Ishikawa (cell line): ENCODE measurements at regions not wholly inside any gene's neighbourhood (a gene's known extent, or its start where the extent isn't known, plus 50 kb on each side); places are given as distances from the start of the nearest gene placed in this dataset.

Experiments
- CEBPB ChIP-seq: IDR thresholded peaks from 2 replicates; pipeline ENCODE4 v1.6.1; 2012
- CREB1 ChIP-seq: IDR thresholded peaks from 2 replicates; pipeline ENCODE4 v1.6.1; 2012; ENCODE audit warnings: low read depth
- EGR1 ChIP-seq: IDR thresholded peaks from 2 replicates; pipeline ENCODE4 v1.6.1; 2012
- EP300 ChIP-seq: IDR thresholded peaks from 2 replicates; pipeline ENCODE4 v1.6.1; 2012; ENCODE audit warnings: borderline replicate concordance
- FOXM1 ChIP-seq: IDR thresholded peaks from 2 replicates; pipeline ENCODE4 v1.6.1; 2012; ENCODE audit warnings: low read depth, borderline replicate concordance
- NFIC ChIP-seq: IDR thresholded peaks from 2 replicates; pipeline ENCODE4 v1.6.1; 2012
- RAD21 ChIP-seq: IDR thresholded peaks from 2 replicates; pipeline ENCODE4 v1.6.1; 2012; ENCODE audit warnings: low read depth
- TAF1 ChIP-seq: IDR thresholded peaks from 2 replicates; pipeline ENCODE4 v1.6.1; 2012; ENCODE audit warnings: low read depth, mild to moderate bottlenecking
- TCF12 ChIP-seq: IDR thresholded peaks from 2 replicates; pipeline ENCODE4 v1.6.1; 2012; ENCODE audit warnings: low read depth
- TEAD4 ChIP-seq: IDR thresholded peaks from 2 replicates; pipeline ENCODE4 v1.6.1; 2012
- YY1 ChIP-seq: IDR thresholded peaks from 2 replicates; pipeline ENCODE4 v1.6.1; 2012; ENCODE audit warnings: low read depth
- ZBTB7A ChIP-seq: IDR thresholded peaks from 2 replicates; pipeline ENCODE4 v1.6.1; 2012; ENCODE audit warnings: low read depth
- TF ChIP-seq, protein P1 (sequence below): IDR thresholded peaks from 2 replicates; pipeline ENCODE4 v1.6.1; 2012; ENCODE audit warnings: low read depth, mild to moderate bottlenecking
- TF ChIP-seq, protein P2 (sequence below): IDR thresholded peaks from 2 replicates; pipeline ENCODE4 v1.6.1; 2012
- TF ChIP-seq, protein P3 (sequence below): IDR thresholded peaks from 2 replicates; pipeline ENCODE4 v1.6.1; 2012

DNA sequence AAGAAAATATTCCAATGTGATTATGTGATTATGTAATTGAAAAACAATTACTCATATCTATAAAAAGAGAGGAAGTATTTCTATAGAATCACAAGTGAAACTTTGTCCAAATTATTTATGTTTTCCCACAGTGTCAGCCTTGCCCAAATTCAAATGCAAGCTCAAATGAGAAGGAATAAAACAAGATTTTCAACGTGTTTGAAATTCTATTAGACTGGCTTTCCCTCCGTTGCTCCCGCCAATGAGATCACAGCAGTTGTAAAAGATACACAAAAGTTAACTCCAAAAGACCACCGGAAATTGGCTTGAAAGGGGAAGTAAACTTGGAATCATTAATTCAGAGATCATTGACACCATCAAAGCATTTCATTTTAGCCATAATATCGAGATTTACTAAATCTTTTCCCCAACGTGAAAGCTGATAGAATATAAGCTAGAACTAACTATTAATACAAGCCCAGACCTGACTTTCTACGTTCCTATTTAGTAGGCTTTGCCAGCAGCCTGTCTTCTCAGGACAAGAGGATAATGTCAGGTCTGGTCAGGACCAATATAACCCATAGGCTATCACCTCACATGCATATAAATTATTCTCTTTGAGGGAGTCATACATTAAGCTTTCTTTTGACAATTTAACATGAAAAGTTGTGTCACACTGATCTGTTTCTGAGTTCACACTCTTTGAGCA, 222.6 kb upstream of the CHAC2 start:
- no peak for TF ChIP-seq RAD21
- TF ChIP-seq EGR1: no peak
- no peak for TF ChIP-seq CEBPB
- no peak for TF ChIP-seq TEAD4
- TF ChIP-seq, protein P1, sequence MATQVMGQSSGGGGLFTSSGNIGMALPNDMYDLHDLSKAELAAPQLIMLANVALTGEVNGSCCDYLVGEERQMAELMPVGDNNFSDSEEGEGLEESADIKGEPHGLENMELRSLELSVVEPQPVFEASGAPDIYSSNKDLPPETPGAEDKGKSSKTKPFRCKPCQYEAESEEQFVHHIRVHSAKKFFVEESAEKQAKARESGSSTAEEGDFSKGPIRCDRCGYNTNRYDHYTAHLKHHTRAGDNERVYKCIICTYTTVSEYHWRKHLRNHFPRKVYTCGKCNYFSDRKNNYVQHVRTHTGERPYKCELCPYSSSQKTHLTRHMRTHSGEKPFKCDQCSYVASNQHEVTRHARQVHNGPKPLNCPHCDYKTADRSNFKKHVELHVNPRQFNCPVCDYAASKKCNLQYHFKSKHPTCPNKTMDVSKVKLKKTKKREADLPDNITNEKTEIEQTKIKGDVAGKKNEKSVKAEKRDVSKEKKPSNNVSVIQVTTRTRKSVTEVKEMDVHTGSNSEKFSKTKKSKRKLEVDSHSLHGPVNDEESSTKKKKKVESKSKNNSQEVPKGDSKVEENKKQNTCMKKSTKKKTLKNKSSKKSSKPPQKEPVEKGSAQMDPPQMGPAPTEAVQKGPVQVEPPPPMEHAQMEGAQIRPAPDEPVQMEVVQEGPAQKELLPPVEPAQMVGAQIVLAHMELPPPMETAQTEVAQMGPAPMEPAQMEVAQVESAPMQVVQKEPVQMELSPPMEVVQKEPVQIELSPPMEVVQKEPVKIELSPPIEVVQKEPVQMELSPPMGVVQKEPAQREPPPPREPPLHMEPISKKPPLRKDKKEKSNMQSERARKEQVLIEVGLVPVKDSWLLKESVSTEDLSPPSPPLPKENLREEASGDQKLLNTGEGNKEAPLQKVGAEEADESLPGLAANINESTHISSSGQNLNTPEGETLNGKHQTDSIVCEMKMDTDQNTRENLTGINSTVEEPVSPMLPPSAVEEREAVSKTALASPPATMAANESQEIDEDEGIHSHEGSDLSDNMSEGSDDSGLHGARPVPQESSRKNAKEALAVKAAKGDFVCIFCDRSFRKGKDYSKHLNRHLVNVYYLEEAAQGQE: no peak
- TF ChIP-seq, protein P2, sequence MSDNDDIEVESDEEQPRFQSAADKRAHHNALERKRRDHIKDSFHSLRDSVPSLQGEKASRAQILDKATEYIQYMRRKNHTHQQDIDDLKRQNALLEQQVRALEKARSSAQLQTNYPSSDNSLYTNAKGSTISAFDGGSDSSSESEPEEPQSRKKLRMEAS: no peak
- no peak for TF ChIP-seq FOXM1
- no peak for TF ChIP-seq YY1
- no peak for TF ChIP-seq NFIC
- no peak for TF ChIP-seq EP300

DNA sequence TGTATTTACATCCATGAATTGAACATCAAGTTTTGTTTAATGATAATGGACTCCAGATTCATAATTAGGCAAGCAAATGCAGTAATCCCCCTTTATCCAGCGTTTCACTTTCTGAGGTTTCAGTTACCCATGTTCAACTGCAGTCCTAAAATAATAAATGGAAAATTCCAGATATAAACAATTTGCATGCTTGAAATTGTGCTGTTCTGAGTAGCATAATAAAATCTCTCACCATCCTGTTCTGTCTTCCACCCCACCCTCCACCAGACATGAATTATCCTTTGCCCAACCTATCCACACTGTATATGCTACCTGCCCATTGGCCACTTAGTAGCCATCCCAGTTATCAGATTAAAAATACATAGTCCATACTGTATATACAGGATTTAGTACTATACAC, 224.5 kb upstream of the CHAC2 start:
- TF ChIP-seq, protein P2: no peak
- TF ChIP-seq CREB1 (no peak), NFIC (no peak), FOXM1 (no peak)
- TF ChIP-seq, protein P3, sequence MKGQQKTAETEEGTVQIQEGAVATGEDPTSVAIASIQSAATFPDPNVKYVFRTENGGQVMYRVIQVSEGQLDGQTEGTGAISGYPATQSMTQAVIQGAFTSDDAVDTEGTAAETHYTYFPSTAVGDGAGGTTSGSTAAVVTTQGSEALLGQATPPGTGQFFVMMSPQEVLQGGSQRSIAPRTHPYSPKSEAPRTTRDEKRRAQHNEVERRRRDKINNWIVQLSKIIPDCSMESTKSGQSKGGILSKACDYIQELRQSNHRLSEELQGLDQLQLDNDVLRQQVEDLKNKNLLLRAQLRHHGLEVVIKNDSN: no peak
- TF ChIP-seq, protein P1: no peak

DNA sequence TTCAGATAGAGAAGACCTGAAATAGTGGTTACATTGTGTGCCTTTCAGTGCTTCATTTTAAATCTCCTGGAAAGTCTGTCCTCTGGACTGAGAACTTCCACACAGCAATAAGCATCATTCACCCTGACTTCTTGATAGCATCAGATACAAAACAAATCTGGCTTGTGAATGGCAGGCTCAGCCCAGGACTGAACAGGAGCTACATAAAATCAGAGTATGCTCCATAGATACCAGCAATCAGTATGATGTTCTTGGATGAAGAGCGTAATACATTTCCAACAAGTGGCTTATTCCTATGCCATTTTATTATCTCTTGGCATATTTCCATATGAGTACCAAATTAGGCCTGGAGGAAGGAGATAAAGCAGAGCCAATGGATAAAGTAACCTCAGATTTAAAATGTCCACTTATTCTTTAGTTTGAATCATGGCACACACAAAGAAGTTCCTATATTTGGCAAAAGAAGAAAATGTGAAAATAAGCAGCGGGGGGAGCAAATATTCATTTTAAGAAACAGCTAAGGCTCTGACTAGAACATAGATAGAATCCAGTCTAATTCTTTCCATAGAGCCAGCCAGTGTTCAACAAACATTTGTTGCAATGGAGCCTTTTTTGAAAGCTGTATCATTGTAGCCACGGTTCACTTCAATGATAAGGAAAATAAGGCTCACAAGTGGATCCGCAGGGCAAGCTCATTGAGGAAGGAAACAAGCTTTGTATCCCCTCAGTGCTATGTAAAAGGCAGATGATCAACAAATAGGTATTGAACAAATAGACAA, 230.8 kb upstream of the CHAC2 start:
- TF ChIP-seq ZBTB7A (no peak), TEAD4 (no peak), EP300 (no peak), EGR1 (no peak), RAD21 (no peak), TCF12 (no peak), TAF1 (no peak)
- TF ChIP-seq, protein P3: no peak
- TF ChIP-seq, protein P2: no peak
- TF ChIP-seq, protein P1: no peak

DNA sequence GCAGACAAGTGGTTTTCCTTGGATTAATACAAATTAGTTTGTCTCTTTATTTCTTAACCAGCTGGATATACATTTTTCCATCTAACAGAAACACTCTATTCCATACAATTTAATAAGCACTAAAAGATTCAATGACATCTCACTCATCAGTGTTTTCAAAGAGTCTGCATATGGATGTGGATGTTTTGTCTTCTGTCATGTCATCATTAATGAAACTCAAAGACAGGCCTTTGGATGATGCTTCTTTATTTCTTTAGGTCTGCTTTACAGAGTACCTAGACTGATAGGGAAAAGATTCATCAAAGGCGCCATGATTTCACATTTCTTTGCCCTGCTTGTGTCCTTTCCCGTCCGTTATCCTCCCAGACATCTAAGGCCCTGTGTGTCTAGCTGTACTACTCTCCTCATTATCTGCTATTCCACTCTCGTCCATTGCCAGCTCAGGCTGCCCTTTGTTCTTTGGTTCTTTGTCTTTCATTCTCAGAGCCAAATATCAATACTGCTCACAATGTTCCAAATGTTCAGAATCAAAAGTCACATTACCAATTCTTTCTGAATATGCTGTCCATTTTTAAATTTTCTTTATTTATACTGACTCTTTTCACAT, 232.3 kb upstream of the CHAC2 start:
- no peak for TF ChIP-seq CREB1
- no peak for TF ChIP-seq TCF12
- TF ChIP-seq EP300: no peak
- TF ChIP-seq FOXM1: no peak
- TF ChIP-seq, protein P2: no peak
- no peak for TF ChIP-seq TAF1
- TF ChIP-seq TEAD4: no peak
- TF ChIP-seq CEBPB: no peak
- TF ChIP-seq RAD21: no peak
- no peak for TF ChIP-seq YY1
- TF ChIP-seq, protein P1: no peak
- TF ChIP-seq, protein P3: no peak
- no peak for TF ChIP-seq ZBTB7A
- no peak for TF ChIP-seq EGR1
- TF ChIP-seq NFIC: no peak
